ENCODE measurements at regions not wholly inside any gene's neighbourhood (a gene's known extent, or its start where the extent isn't known, plus 50 kb on each side); places are given as distances from the start of the nearest gene placed in this dataset.

DNA sequence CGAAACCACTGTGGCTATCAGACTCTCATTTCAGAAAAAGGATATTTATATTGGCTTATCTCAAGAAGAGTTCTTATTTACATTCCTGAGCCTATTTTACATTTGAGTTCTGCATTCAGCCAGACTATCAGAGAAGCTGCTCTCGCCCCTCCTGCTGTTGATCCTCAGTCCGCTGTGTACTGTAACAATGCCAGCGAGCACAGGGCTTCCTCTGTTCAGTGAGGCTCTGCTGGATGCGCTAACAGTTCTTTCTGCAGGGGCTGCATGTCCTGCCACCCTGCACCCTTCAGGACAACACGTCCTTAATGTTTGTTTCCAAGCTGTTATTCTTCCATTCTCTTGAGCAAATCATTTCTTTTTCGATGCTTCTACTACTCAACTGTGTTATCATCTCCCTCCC is 463.7 kb upstream of the SGCG start:
- TF ChIP-seq ZNF146 (tag by site-specific recombination; IDR thresholded peaks at IDR 0.05): no peak
- TF ChIP-seq, protein P1, sequence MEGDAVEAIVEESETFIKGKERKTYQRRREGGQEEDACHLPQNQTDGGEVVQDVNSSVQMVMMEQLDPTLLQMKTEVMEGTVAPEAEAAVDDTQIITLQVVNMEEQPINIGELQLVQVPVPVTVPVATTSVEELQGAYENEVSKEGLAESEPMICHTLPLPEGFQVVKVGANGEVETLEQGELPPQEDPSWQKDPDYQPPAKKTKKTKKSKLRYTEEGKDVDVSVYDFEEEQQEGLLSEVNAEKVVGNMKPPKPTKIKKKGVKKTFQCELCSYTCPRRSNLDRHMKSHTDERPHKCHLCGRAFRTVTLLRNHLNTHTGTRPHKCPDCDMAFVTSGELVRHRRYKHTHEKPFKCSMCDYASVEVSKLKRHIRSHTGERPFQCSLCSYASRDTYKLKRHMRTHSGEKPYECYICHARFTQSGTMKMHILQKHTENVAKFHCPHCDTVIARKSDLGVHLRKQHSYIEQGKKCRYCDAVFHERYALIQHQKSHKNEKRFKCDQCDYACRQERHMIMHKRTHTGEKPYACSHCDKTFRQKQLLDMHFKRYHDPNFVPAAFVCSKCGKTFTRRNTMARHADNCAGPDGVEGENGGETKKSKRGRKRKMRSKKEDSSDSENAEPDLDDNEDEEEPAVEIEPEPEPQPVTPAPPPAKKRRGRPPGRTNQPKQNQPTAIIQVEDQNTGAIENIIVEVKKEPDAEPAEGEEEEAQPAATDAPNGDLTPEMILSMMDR (tag by site-specific recombination; IDR thresholded peaks at IDR 0.05): no peak
- TF ChIP-seq GLIS2 (tag by site-specific recombination; IDR thresholded peaks at IDR 0.05): no peak
- TF ChIP-seq ZNF274 (IDR thresholded peaks at IDR 0.05; ENCODE audit: low read length): no peak
- TF ChIP-seq ZNF274 (tag by site-specific recombination; IDR thresholded peaks at IDR 0.05; ENCODE audit: borderline replicate concordance): no peak
- TF ChIP-seq, protein P2, sequence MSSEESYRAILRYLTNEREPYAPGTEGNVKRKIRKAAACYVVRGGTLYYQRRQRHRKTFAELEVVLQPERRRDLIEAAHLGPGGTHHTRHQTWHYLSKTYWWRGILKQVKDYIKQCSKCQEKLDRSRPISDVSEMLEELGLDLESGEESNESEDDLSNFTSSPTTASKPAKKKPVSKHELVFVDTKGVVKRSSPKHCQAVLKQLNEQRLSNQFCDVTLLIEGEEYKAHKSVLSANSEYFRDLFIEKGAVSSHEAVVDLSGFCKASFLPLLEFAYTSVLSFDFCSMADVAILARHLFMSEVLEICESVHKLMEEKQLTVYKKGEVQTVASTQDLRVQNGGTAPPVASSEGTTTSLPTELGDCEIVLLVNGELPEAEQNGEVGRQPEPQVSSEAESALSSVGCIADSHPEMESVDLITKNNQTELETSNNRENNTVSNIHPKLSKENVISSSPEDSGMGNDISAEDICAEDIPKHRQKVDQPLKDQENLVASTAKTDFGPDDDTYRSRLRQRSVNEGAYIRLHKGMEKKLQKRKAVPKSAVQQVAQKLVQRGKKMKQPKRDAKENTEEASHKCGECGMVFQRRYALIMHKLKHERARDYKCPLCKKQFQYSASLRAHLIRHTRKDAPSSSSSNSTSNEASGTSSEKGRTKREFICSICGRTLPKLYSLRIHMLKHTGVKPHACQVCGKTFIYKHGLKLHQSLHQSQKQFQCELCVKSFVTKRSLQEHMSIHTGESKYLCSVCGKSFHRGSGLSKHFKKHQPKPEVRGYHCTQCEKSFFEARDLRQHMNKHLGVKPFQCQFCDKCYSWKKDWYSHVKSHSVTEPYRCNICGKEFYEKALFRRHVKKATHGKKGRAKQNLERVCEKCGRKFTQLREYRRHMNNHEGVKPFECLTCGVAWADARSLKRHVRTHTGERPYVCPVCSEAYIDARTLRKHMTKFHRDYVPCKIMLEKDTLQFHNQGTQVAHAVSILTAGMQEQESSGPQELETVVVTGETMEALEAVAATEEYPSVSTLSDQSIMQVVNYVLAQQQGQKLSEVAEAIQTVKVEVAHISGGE (tag by site-specific recombination; conservative IDR thresholded peaks at IDR 0.05; ENCODE audit: low read depth): no peak
- no peak for TF ChIP-seq ZNF670 (tag by site-specific recombination; IDR thresholded peaks at IDR 0.05; ENCODE audit: low read depth)
- no peak for TF ChIP-seq ZNF354C (tag by site-specific recombination; IDR thresholded peaks at IDR 0.05; ENCODE audit: borderline replicate concordance, low read depth)
- TF ChIP-seq, protein P3, sequence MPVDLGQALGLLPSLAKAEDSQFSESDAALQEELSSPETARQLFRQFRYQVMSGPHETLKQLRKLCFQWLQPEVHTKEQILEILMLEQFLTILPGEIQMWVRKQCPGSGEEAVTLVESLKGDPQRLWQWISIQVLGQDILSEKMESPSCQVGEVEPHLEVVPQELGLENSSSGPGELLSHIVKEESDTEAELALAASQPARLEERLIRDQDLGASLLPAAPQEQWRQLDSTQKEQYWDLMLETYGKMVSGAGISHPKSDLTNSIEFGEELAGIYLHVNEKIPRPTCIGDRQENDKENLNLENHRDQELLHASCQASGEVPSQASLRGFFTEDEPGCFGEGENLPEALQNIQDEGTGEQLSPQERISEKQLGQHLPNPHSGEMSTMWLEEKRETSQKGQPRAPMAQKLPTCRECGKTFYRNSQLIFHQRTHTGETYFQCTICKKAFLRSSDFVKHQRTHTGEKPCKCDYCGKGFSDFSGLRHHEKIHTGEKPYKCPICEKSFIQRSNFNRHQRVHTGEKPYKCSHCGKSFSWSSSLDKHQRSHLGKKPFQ (tag by site-specific recombination; IDR thresholded peaks at IDR 0.05): no peak
- TF ChIP-seq, protein P4, sequence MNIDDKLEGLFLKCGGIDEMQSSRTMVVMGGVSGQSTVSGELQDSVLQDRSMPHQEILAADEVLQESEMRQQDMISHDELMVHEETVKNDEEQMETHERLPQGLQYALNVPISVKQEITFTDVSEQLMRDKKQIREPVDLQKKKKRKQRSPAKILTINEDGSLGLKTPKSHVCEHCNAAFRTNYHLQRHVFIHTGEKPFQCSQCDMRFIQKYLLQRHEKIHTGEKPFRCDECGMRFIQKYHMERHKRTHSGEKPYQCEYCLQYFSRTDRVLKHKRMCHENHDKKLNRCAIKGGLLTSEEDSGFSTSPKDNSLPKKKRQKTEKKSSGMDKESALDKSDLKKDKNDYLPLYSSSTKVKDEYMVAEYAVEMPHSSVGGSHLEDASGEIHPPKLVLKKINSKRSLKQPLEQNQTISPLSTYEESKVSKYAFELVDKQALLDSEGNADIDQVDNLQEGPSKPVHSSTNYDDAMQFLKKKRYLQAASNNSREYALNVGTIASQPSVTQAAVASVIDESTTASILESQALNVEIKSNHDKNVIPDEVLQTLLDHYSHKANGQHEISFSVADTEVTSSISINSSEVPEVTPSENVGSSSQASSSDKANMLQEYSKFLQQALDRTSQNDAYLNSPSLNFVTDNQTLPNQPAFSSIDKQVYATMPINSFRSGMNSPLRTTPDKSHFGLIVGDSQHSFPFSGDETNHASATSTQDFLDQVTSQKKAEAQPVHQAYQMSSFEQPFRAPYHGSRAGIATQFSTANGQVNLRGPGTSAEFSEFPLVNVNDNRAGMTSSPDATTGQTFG (tag by site-specific recombination; IDR thresholded peaks at IDR 0.05; ENCODE audit: borderline replicate concordance): no peak
